Fibroblast of peridontal ligament (primary cell): ENCODE measurements at regions not wholly inside any gene's neighbourhood (a gene's known extent, or its start where the extent isn't known, plus 50 kb on each side); places are given as distances from the start of the nearest gene placed in this dataset.
"Not testable (repeated sequence)": the region's sequence is repeated elsewhere in the genome, so short reads cannot be mapped to it uniquely, and the experiment has no call there.

ENCODE experiments used
- DNase-seq: peaks from one replicate; pipeline ENCODE4 v3.0.0-alpha.2; 2010; ENCODE audit errors: extremely low read depth

- no peak for DNase-seq
Measured at GRCh38 chr16:75996491-75996890, 270.2 kb upstream of the CPHXL start.

GRCh38 chr16:75997606-75998005 is 271.3 kb upstream of the CPHXL start:
- DNase-seq: no peak

GRCh38 chr16:76007645-76008044 is 269.6 kb upstream of the CNTNAP4 start:
- no peak for DNase-seq

- no peak for DNase-seq
Measured at GRCh38 chr16:76023835-76024234, 253.4 kb upstream of the CNTNAP4 start.

GRCh38 chr16:76035689-76036088 is 241.5 kb upstream of the CNTNAP4 start:
- no peak for DNase-seq

- DNase-seq: no peak
Measured at GRCh38 chr16:76038097-76038496, 239.1 kb upstream of the CNTNAP4 start.

- DNase-seq: no peak
Measured at GRCh38 chr16:76052725-76053124, 224.5 kb upstream of the CNTNAP4 start.

GRCh38 chr16:76059186-76059585 is 218.0 kb upstream of the CNTNAP4 start:
- no peak for DNase-seq

- no peak for DNase-seq
Measured at GRCh38 chr16:76059701-76060100, 217.5 kb upstream of the CNTNAP4 start.

- DNase-seq: no peak
Measured at GRCh38 chr16:76071690-76072089, 205.5 kb upstream of the CNTNAP4 start.

- no peak for DNase-seq
Measured at GRCh38 chr16:76081967-76082366, 195.2 kb upstream of the CNTNAP4 start.

GRCh38 chr16:76106647-76107046 is 170.6 kb upstream of the CNTNAP4 start:
- no peak for DNase-seq

- DNase-seq: no peak
Measured at GRCh38 chr16:76108460-76108859, 168.7 kb upstream of the CNTNAP4 start.

GRCh38 chr16:76114681-76115080 is 162.5 kb upstream of the CNTNAP4 start:
- DNase-seq: peak; percentile 4

GRCh38 chr16:76118344-76118743 is 158.9 kb upstream of the CNTNAP4 start:
- no peak for DNase-seq

GRCh38 chr16:76121636-76122035 is 155.6 kb upstream of the CNTNAP4 start:
- DNase-seq: no peak

- DNase-seq: no peak
Measured at GRCh38 chr16:76123966-76124365, 153.2 kb upstream of the CNTNAP4 start.

GRCh38 chr16:76125871-76126270 is 151.3 kb upstream of the CNTNAP4 start:
- no peak for DNase-seq

GRCh38 chr16:76138056-76138455 is 139.1 kb upstream of the CNTNAP4 start:
- not testable (repeated sequence) for DNase-seq

GRCh38 chr16:76157629-76158028 is 119.6 kb upstream of the CNTNAP4 start:
- DNase-seq: no peak

- DNase-seq: no peak
Measured at GRCh38 chr16:76162046-76162445, 115.2 kb upstream of the CNTNAP4 start.

- no peak for DNase-seq
Measured at GRCh38 chr16:76164970-76165558, 112.1 kb upstream of the CNTNAP4 start.

GRCh38 chr16:76175718-76176117 is 101.5 kb upstream of the CNTNAP4 start:
- no peak for DNase-seq

- no peak for DNase-seq
Measured at GRCh38 chr16:76176153-76176552, 101.0 kb upstream of the CNTNAP4 start.
